DOHH2 (cell line): ENCODE measurements at regions not wholly inside any gene's neighbourhood (a gene's known extent, or its start where the extent isn't known, plus 50 kb on each side); places are given as distances from the start of the nearest gene placed in this dataset.

ENCODE experiments used
- EZH2phosphoT487 ChIP-seq: fragments of 200-600 bp; sonication (generic); IDR thresholded peaks from 2 replicates; pipeline ENCODE4 v1.6.1; 2017; ENCODE audit warnings: borderline replicate concordance, mild to moderate bottlenecking, antibody characterized with exemption, low read length, moderate library complexity, mixed read lengths
- TF ChIP-seq, protein P1 (sequence below): fragments of 200-600 bp; sonication (generic); IDR thresholded peaks from one replicate; pipeline ENCODE4 v1.5.1; 2014; ENCODE audit warnings: antibody characterized with exemption, mild to moderate bottlenecking, low read depth, low read length; ENCODE audit not compliant: poor library complexity, severe bottlenecking

DNA sequence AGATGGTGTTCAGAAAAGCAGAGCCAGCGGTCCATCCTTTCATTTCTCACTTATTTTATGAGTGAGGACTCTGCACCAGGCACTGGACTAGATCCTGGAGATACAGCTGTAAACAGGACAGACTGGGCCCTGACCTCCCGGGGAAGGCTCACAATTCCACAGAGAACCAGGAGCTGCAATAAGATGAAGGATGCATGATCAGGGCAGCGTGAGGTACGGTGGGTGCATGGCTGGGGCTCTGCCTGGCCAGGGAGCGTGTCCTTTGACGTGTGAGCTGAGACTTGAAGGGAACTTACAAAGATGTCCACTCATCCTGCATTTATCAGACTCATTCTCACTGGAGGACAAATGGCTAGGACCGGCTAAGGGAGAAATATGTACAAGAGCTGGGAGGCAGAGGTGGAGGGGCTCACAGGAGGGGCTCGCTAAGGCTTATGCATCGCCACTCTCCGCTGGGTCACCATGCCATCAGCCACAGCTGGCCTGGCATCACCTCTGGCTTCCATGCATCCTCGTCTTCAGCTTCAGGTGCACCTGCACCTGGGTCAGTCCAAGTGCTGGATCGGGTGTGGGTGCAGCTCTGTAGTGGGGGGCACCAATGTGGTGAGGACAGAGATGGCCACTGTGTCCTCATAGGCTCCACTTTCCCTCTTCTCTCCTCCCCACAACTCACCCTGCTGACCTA lies 213.9 kb downstream of the TOMM20 start:
- TF ChIP-seq, protein P1, sequence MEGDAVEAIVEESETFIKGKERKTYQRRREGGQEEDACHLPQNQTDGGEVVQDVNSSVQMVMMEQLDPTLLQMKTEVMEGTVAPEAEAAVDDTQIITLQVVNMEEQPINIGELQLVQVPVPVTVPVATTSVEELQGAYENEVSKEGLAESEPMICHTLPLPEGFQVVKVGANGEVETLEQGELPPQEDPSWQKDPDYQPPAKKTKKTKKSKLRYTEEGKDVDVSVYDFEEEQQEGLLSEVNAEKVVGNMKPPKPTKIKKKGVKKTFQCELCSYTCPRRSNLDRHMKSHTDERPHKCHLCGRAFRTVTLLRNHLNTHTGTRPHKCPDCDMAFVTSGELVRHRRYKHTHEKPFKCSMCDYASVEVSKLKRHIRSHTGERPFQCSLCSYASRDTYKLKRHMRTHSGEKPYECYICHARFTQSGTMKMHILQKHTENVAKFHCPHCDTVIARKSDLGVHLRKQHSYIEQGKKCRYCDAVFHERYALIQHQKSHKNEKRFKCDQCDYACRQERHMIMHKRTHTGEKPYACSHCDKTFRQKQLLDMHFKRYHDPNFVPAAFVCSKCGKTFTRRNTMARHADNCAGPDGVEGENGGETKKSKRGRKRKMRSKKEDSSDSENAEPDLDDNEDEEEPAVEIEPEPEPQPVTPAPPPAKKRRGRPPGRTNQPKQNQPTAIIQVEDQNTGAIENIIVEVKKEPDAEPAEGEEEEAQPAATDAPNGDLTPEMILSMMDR = no peak
- no peak for TF ChIP-seq EZH2phosphoT487
